ENCODE measurements at regions not wholly inside any gene's neighbourhood (a gene's known extent, or its start where the extent isn't known, plus 50 kb on each side); places are given as distances from the start of the nearest gene placed in this dataset.

DNA sequence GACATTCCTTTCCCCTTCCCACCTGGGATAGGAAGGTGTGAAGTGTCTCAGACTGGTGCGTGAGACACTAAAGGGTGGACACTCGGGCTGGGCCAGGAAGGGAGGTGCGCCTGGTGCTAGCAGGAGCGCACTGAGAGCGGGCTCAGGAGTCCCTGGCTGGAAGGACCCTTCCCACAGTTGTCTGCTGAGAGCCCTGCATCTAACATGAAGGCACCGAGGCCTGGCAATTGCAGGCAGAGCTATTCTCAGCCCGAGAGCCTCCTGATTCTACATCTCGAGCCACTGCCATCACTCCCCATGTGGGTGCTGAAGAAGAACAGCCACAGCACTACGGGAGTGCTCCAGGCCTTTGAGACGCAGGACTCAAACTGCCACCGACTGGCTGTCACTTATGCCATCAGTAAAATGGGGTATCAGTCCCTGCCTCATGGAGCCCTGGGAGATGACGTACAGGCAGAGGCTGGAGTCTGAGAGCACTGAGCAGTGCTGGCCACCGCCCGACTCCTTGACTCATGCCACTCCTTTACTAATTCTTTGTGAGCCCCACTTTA is 159.4 kb downstream of the KLF13 start:
- TF ChIP-seq CEBPB (IDR thresholded peaks at IDR 0.05; ENCODE audit: borderline replicate concordance in 1 of 2, low read depth in 2 of 2, low read length in 2 of 2) (no peak), SIN3A (IDR thresholded peaks at IDR 0.05; ENCODE audit: low read depth, low read length) (no peak), RFX5 (IDR thresholded peaks at IDR 0.05; ENCODE audit: low read depth, low read length) (no peak), EP300 (IDR thresholded peaks at IDR 0.05; ENCODE audit: borderline replicate concordance in 1 of 2, control insufficient read depth in 1 of 2, low read depth in 2 of 2, low read length in 2 of 2) (no peak), POLR2A (IDR thresholded peaks at IDR 0.05; ENCODE audit: low read depth, low read length) (no peak), YY1 (IDR thresholded peaks at IDR 0.05; ENCODE audit: low read depth, low read length) (no peak), TAF1 (IDR thresholded peaks at IDR 0.05; ENCODE audit: borderline replicate concordance, low read depth, low read length) (no peak)
- TF ChIP-seq, protein P1, sequence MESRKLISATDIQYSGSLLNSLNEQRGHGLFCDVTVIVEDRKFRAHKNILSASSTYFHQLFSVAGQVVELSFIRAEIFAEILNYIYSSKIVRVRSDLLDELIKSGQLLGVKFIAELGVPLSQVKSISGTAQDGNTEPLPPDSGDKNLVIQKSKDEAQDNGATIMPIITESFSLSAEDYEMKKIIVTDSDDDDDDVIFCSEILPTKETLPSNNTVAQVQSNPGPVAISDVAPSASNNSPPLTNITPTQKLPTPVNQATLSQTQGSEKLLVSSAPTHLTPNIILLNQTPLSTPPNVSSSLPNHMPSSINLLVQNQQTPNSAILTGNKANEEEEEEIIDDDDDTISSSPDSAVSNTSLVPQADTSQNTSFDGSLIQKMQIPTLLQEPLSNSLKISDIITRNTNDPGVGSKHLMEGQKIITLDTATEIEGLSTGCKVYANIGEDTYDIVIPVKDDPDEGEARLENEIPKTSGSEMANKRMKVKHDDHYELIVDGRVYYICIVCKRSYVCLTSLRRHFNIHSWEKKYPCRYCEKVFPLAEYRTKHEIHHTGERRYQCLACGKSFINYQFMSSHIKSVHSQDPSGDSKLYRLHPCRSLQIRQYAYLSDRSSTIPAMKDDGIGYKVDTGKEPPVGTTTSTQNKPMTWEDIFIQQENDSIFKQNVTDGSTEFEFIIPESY (IDR thresholded peaks at IDR 0.05) = no peak
- TF ChIP-seq, protein P2, sequence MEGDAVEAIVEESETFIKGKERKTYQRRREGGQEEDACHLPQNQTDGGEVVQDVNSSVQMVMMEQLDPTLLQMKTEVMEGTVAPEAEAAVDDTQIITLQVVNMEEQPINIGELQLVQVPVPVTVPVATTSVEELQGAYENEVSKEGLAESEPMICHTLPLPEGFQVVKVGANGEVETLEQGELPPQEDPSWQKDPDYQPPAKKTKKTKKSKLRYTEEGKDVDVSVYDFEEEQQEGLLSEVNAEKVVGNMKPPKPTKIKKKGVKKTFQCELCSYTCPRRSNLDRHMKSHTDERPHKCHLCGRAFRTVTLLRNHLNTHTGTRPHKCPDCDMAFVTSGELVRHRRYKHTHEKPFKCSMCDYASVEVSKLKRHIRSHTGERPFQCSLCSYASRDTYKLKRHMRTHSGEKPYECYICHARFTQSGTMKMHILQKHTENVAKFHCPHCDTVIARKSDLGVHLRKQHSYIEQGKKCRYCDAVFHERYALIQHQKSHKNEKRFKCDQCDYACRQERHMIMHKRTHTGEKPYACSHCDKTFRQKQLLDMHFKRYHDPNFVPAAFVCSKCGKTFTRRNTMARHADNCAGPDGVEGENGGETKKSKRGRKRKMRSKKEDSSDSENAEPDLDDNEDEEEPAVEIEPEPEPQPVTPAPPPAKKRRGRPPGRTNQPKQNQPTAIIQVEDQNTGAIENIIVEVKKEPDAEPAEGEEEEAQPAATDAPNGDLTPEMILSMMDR (IDR thresholded peaks at IDR 0.05 in 2 of 3, conservative IDR thresholded peaks at IDR 0.05 in 1 of 3; ENCODE audit: control insufficient read depth in 2 of 3, extremely low read depth in 1 of 3, insufficient read depth in 1 of 3, low read depth in 3 of 3, low read length in 3 of 3) = no peak
- TF ChIP-seq, protein P3, sequence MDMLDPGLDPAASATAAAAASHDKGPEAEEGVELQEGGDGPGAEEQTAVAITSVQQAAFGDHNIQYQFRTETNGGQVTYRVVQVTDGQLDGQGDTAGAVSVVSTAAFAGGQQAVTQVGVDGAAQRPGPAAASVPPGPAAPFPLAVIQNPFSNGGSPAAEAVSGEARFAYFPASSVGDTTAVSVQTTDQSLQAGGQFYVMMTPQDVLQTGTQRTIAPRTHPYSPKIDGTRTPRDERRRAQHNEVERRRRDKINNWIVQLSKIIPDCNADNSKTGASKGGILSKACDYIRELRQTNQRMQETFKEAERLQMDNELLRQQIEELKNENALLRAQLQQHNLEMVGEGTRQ (IDR thresholded peaks at IDR 0.05; ENCODE audit: borderline replicate concordance, low read depth, low read length) = no peak
- TF ChIP-seq, protein P4, sequence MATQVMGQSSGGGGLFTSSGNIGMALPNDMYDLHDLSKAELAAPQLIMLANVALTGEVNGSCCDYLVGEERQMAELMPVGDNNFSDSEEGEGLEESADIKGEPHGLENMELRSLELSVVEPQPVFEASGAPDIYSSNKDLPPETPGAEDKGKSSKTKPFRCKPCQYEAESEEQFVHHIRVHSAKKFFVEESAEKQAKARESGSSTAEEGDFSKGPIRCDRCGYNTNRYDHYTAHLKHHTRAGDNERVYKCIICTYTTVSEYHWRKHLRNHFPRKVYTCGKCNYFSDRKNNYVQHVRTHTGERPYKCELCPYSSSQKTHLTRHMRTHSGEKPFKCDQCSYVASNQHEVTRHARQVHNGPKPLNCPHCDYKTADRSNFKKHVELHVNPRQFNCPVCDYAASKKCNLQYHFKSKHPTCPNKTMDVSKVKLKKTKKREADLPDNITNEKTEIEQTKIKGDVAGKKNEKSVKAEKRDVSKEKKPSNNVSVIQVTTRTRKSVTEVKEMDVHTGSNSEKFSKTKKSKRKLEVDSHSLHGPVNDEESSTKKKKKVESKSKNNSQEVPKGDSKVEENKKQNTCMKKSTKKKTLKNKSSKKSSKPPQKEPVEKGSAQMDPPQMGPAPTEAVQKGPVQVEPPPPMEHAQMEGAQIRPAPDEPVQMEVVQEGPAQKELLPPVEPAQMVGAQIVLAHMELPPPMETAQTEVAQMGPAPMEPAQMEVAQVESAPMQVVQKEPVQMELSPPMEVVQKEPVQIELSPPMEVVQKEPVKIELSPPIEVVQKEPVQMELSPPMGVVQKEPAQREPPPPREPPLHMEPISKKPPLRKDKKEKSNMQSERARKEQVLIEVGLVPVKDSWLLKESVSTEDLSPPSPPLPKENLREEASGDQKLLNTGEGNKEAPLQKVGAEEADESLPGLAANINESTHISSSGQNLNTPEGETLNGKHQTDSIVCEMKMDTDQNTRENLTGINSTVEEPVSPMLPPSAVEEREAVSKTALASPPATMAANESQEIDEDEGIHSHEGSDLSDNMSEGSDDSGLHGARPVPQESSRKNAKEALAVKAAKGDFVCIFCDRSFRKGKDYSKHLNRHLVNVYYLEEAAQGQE (IDR thresholded peaks at IDR 0.05; ENCODE audit: low read depth, low read length) = no peak
- TF ChIP-seq, protein P5, sequence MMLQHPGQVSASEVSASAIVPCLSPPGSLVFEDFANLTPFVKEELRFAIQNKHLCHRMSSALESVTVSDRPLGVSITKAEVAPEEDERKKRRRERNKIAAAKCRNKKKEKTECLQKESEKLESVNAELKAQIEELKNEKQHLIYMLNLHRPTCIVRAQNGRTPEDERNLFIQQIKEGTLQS (IDR thresholded peaks at IDR 0.05; ENCODE audit: borderline replicate concordance, extremely low read depth, low read depth, low read length) = no peak
- TF ChIP-seq, protein P6, sequence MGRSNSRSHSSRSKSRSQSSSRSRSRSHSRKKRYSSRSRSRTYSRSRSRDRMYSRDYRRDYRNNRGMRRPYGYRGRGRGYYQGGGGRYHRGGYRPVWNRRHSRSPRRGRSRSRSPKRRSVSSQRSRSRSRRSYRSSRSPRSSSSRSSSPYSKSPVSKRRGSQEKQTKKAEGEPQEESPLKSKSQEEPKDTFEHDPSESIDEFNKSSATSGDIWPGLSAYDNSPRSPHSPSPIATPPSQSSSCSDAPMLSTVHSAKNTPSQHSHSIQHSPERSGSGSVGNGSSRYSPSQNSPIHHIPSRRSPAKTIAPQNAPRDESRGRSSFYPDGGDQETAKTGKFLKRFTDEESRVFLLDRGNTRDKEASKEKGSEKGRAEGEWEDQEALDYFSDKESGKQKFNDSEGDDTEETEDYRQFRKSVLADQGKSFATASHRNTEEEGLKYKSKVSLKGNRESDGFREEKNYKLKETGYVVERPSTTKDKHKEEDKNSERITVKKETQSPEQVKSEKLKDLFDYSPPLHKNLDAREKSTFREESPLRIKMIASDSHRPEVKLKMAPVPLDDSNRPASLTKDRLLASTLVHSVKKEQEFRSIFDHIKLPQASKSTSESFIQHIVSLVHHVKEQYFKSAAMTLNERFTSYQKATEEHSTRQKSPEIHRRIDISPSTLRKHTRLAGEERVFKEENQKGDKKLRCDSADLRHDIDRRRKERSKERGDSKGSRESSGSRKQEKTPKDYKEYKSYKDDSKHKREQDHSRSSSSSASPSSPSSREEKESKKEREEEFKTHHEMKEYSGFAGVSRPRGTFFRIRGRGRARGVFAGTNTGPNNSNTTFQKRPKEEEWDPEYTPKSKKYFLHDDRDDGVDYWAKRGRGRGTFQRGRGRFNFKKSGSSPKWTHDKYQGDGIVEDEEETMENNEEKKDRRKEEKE (IDR thresholded peaks at IDR 0.05) = no peak

All from GM12878 (cell line).